MM.1S (cell line): ENCODE measurements at regions not wholly inside any gene's neighbourhood (a gene's known extent, or its start where the extent isn't known, plus 50 kb on each side); places are given as distances from the start of the nearest gene placed in this dataset.

Experiments
- EZH2 ChIP-seq: fragments of 300-600 bp; sonication (generic); optimal IDR thresholded peaks from 2 replicates; pipeline ENCODE3; 2017; ENCODE audit warnings: low read depth, mild to moderate bottlenecking, antibody characterized with exemption, low read length, mixed read lengths
- TF ChIP-seq, protein P1 (sequence below): fragments of 300-600 bp; sonication (generic); IDR thresholded peaks from 2 replicates; pipeline ENCODE4 v1.5.1; 2016; ENCODE audit warnings: antibody characterized with exemption, low read length, mixed read lengths

DNA sequence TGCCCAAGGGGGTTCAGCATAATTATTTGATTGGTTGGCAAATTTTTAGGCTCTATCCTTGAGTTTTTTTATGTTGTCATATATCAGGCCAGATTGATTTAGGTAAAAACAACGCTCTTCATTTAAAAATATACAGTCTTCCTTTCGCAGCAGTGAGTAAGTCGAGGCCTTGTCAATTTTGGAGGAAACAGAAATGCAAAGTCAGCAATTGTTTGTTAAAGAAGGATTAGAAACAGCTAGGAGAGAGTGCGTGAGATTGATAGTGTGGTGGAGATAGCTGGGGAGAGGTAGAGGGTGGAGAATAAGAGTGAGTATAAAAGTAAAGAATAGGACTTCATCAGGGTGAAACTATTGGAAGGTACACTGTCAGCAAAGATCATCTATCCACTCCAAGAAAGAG, 830.8 kb downstream of the LUZP2 start:
- TF ChIP-seq, protein P1, sequence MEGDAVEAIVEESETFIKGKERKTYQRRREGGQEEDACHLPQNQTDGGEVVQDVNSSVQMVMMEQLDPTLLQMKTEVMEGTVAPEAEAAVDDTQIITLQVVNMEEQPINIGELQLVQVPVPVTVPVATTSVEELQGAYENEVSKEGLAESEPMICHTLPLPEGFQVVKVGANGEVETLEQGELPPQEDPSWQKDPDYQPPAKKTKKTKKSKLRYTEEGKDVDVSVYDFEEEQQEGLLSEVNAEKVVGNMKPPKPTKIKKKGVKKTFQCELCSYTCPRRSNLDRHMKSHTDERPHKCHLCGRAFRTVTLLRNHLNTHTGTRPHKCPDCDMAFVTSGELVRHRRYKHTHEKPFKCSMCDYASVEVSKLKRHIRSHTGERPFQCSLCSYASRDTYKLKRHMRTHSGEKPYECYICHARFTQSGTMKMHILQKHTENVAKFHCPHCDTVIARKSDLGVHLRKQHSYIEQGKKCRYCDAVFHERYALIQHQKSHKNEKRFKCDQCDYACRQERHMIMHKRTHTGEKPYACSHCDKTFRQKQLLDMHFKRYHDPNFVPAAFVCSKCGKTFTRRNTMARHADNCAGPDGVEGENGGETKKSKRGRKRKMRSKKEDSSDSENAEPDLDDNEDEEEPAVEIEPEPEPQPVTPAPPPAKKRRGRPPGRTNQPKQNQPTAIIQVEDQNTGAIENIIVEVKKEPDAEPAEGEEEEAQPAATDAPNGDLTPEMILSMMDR = no peak
- no peak for TF ChIP-seq EZH2
